Activated CD4-positive, alpha-beta memory T cell treated with anti-CD3 and anti-CD28 coated beads for 36 hours (primary cell): ENCODE measurements at regions not wholly inside any gene's neighbourhood (a gene's known extent, or its start where the extent isn't known, plus 50 kb on each side); places are given as distances from the start of the nearest gene placed in this dataset.

Experiments
- CTCF ChIA-PET: fragments of 350-600 bp; sonication (Branson Sonifier 250); formaldehyde crosslinking; loops from one replicate; lab custom pipeline; 2021; ENCODE audit warnings: antibody characterized with exemption, inconsistent platforms; lab: Charles Lee
- POLR2A ChIA-PET: fragments of 350-600 bp; sonication (Branson Sonifier 250); formaldehyde crosslinking; loops from one replicate; lab custom pipeline; 2021; ENCODE audit warnings: antibody characterized with exemption; lab: Charles Lee
- DNase-seq: peaks from one replicate; pipeline ENCODE4 v3.0.0-alpha.2; 2020
- H3K27ac Mint-ChIP-seq: one replicate; pipeline ENCODE4 v1.8.0; 2021; ENCODE audit warnings: mixed read lengths
- H3K27me3 Mint-ChIP-seq: one replicate; pipeline ENCODE4 v1.8.0; 2021; ENCODE audit warnings: mixed read lengths
- H3K36me3 Mint-ChIP-seq: one replicate; pipeline ENCODE4 v1.8.0; 2021; ENCODE audit warnings: mixed read lengths
- H3K4me1 Mint-ChIP-seq: one replicate; pipeline ENCODE4 v1.8.0; 2021; ENCODE audit warnings: low read depth, mixed read lengths
- H3K4me3 Mint-ChIP-seq: one replicate; pipeline ENCODE4 v1.8.0; 2021; ENCODE audit warnings: mild to moderate bottlenecking, mixed read lengths
- H3K9me3 Mint-ChIP-seq: one replicate; pipeline ENCODE4 v1.8.0; 2021; ENCODE audit warnings: mixed read lengths
- intact Hi-C: fragments of 100-400 bp; cut with micrococcal nuclease; formaldehyde crosslinking; loops from one replicate; pipeline ENCODE4 v1.15.1; 2023

DNA sequence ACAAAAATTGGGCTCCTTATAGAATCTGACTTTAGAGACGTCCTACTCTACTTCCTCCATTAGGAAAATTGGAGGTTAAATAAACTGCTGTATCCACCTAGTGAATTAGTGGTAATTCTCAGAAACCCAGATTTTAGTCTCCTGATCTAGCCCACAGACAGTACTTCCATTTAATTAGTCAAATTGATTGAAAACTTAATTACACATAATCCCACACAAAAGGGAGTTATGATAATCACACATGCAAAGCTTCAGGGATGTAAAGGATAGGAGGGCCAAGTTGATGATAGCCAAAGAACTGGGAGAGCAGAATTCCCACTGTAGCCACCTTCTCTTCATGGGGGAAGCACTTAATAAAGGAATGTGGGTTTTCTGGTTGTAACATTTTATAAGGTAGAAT is 471.9 kb downstream of the TMEM182 start:
- CTCF ChIA-PET = no interaction called here
- H3K27me3 Mint-ChIP-seq = no peaks in the 10 kb centered on the region
- no peak for DNase-seq
- H3K4me3 Mint-ChIP-seq = no peak overlapping the region
- no peak overlapping the region for H3K27ac Mint-ChIP-seq
- intact Hi-C loops = no loop called here
- POLR2A ChIA-PET = no interaction called here
- peaks cover 10% of the 10 kb centered on the region for H3K9me3 Mint-ChIP-seq
- no peaks in the 10 kb centered on the region for H3K36me3 Mint-ChIP-seq
- H3K4me1 Mint-ChIP-seq = no peaks in the 10 kb centered on the region

DNA sequence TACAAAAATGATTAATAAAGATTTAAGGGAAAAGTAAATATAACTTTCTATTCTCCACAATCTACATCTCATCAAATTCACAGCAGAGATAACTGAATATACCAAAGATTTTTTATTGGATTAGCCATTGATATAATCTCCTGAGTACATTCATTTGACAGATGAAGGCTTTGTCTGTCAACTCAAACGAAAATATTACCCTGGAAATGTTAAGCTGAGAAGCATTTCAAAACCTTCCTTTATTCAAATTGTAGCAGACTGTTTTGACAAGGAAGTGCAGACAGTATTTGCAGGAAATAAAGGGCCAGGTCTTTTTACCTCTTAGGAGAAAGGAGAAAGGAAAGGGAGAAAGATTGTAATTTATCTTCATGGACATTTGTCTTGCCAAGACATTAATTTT is 473.5 kb downstream of the TMEM182 start:
- peaks cover 11% of the 10 kb centered on the region for H3K9me3 Mint-ChIP-seq
- ChIA-PET CTCF (no interaction called here), POLR2A (no interaction called here)
- H3K27me3 Mint-ChIP-seq = no peaks in the 10 kb centered on the region
- no peaks in the 10 kb centered on the region for H3K4me1 Mint-ChIP-seq
- no peak overlapping the region for H3K27ac Mint-ChIP-seq
- no peak for DNase-seq
- no peaks in the 10 kb centered on the region for H3K36me3 Mint-ChIP-seq
- no peak overlapping the region for H3K4me3 Mint-ChIP-seq
- intact Hi-C loops = no loop called here

DNA sequence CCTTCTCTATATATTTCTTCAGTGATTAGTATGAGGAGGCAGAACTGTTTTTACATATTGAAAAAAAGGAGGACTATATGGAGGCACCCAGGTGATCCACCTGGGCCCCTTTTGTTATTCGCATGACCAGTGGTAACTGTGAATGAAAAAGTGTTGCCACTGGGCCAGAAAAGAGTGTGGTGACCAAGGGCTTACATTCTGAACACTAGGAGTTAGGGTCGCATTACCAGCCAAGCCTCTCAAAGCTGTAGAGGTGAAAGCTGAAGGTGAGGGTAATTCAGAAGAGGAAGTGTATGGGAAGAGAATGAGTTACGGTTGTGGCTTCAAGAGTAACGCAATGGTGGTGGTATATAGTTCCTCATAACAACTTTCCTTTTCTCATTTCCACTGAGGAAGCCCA is 487.6 kb downstream of the TMEM182 start:
- POLR2A ChIA-PET = no interaction called here
- CTCF ChIA-PET = no interaction called here
- H3K9me3 Mint-ChIP-seq = peaks cover 6% of the 10 kb centered on the region
- no peak overlapping the region for H3K4me3 Mint-ChIP-seq
- DNase-seq = no peak
- H3K36me3 Mint-ChIP-seq = no peaks in the 10 kb centered on the region
- H3K27me3 Mint-ChIP-seq = no peaks in the 10 kb centered on the region
- no peaks in the 10 kb centered on the region for H3K4me1 Mint-ChIP-seq
- no peak overlapping the region for H3K27ac Mint-ChIP-seq
- intact Hi-C loops = no loop called here

DNA sequence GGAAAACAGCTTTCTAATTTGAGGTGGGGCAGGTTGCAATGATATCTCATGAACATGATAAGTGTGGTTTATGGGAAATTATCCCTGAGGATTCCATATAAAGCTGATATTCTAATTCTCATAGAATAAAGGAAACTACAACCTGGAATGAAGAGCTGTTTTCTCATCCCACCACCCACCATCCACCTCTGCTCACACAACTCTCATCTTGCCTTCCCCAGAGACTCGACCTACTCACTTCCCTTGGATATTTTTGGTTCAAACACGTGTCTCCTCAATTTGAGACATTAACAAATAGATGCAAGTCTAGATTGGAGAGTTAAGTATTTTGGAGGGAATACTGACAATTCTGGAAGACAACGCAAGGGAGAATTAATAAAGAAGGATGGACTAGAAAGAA is 490.9 kb downstream of the TMEM182 start:
- ChIA-PET CTCF (no interaction called here), POLR2A (no interaction called here)
- intact Hi-C loops = no loop called here
- H3K36me3 Mint-ChIP-seq = no peaks in the 10 kb centered on the region
- no peak for DNase-seq
- no peaks in the 10 kb centered on the region for H3K4me1 Mint-ChIP-seq
- peaks cover 6% of the 10 kb centered on the region for H3K9me3 Mint-ChIP-seq
- no peaks in the 10 kb centered on the region for H3K27me3 Mint-ChIP-seq
- H3K27ac Mint-ChIP-seq = no peak overlapping the region
- no peak overlapping the region for H3K4me3 Mint-ChIP-seq

DNA sequence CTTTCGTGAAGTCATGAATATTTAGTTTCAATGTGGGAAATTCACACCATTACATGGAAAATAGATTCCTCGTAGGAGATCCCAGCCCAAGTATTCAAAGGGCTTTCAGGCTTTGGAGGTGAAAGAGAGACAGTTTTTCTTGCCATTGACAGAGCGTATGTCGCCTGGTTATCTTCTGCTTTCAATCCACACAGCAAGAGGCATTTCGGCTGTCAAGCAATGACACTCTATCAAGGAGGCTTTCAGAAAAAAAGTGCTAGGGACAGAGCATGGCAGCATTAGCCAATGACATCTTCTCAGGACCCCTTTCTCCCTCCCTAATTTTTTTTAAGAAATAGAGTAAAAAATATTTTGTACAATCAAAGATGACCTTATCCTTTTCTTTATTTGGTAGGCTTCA is 492.8 kb downstream of the TMEM182 start:
- Mint-ChIP-seq H3K4me1 (no peaks in the 10 kb centered on the region), H3K36me3 (no peaks in the 10 kb centered on the region), H3K27ac (no peak overlapping the region), H3K4me3 (no peak overlapping the region), H3K9me3 (peaks cover 6% of the 10 kb centered on the region), H3K27me3 (no peaks in the 10 kb centered on the region)
- ChIA-PET POLR2A (no interaction called here), CTCF (no interaction called here)
- DNase-seq = no peak
- intact Hi-C loops = no loop called here

DNA sequence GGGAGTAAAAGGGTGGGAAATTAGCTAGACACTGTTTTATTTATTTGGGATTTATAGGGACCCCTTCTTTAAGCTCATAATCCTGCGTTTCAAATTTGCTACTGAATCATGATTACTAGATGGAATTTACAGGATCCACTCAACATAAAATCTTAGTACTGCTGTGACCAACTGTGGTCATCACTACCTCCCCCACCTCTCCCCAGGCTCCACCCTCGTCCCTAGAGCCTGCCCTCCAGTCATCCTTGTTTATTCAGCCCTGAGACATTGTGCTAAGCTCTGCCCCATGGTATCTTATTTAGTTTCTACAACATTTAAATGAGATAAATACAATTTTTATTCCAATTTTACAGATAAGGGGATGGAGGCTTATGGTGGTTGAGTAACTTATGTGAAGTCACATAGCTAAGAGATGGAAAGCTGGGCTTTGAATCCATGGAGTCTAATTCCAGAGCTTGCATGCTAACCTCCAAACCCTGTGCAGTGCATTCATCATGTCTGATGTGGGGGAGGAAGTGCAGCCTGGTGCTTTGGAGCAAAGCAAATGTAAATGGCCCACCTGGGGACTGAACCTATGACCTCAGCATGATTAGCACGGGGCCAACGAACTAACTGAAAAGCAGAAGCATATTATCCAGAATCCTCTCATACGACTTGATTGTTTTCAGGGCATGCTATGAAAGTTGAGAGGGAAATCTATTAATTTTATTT is 502.4 kb downstream of the TMEM182 start:
- H3K4me1 Mint-ChIP-seq = no peaks in the 10 kb centered on the region
- no peak overlapping the region for H3K4me3 Mint-ChIP-seq
- H3K27me3 Mint-ChIP-seq = no peaks in the 10 kb centered on the region
- no peak overlapping the region for H3K27ac Mint-ChIP-seq
- intact Hi-C loops = no loop called here
- no peak for DNase-seq
- POLR2A ChIA-PET = no interaction called here
- H3K36me3 Mint-ChIP-seq = no peaks in the 10 kb centered on the region
- peaks cover 22% of the 10 kb centered on the region for H3K9me3 Mint-ChIP-seq
- CTCF ChIA-PET = no interaction called here

DNA sequence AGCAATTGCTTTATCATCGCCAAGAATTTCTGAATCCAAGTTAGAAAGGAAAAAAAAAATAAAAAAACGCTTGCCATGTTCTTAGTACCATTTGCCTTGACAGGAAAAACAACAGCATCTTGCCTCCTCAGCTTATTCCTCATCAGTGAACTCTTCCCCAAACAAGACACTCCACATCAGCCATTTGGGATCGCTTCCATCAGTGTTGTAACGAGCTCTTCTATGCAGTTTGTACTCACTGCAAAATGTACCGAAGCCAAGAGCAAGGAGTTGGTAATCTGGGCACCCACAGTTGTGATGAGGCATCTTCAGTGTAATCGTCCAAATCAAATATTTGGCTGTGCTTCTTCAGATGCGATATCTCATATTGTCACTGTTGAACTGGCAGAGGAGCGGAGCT is 503.7 kb downstream of the TMEM182 start:
- DNase-seq = no peak
- POLR2A ChIA-PET = no interaction called here
- Mint-ChIP-seq H3K4me1 (no peaks in the 10 kb centered on the region), H3K27me3 (no peaks in the 10 kb centered on the region), H3K36me3 (no peaks in the 10 kb centered on the region), H3K27ac (no peak overlapping the region), H3K4me3 (no peak overlapping the region), H3K9me3 (peaks cover 25% of the 10 kb centered on the region)
- intact Hi-C loops = no loop called here
- CTCF ChIA-PET = no interaction called here

DNA sequence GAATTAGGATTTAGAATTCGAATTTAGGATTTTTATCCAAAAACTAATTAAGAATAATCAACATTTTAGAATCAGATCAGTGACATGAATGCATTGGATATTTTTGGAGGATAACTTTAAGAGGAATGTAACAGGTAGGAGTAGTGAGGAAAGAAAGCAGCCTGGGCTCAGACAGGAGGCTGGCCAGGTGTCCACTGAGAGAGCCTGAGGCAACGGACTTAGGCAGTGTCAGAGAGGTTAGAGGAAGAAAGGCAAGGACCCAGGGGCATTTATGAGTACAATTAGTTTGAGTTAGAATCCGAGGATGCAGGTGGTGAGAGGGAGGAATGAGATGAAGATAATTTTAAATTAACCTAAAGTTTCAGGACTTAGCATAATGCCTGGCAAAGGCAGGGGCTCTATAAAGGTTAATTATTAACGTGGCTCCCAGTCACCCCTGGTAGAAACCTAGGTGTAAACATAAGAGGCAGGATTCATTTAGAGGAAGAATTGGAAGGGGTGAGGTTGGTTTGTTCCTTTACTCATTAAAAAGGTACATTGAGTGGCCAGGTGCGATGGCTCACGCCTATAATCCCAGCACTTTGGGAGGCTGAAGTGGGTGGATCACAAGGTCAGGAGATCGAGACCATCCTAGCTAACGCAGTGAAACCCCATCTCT is 507.1 kb downstream of the TMEM182 start:
- H3K9me3 Mint-ChIP-seq = peaks cover 28% of the 10 kb centered on the region
- intact Hi-C loops = no loop called here
- DNase-seq = no peak
- H3K4me1 Mint-ChIP-seq = no peaks in the 10 kb centered on the region
- H3K4me3 Mint-ChIP-seq = no peak overlapping the region
- no peaks in the 10 kb centered on the region for H3K27me3 Mint-ChIP-seq
- ChIA-PET CTCF (no interaction called here), POLR2A (no interaction called here)
- H3K27ac Mint-ChIP-seq = no peak overlapping the region
- no peaks in the 10 kb centered on the region for H3K36me3 Mint-ChIP-seq

DNA sequence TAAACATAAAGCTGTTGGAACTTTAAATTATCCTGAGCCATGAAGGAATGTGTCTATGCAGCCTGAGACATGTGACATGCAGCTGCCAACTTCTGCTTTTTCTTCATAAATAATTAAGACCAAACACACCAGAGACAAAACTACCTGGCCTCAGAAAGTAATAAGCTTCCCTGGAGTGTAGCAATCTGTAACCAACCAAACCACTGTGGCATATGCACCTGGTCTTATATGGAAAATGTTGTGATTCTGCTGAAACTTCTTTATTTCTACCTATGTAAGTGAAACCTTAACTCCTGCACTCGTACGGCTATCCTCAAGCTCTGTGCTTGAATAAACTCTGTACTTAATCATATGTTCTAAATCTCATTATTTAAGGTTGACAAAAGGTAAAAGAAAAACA is 515.0 kb downstream of the TMEM182 start:
- CTCF ChIA-PET = no interaction called here
- POLR2A ChIA-PET = no interaction called here

DNA sequence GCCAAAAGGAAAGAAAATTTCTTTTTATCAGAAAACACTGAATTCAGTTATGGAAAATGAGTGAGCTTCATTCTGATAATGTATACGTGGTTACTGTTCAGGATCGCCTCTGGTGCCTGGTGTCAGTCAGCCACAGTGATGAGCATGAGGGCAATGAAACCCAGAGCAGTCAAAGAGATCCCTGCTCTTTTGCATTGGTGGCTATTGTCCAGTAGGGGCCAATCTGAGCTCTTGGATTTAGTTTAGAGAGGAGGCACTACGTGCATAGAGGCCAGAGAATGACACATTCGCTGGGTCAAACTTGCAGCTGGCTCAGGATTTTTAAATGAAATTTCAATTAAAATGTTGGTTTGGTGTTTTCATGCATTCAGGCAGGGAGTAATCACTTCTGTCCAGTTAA is 522.9 kb downstream of the TMEM182 start:
- H3K9me3 Mint-ChIP-seq = peaks cover 2% of the 10 kb centered on the region
- POLR2A ChIA-PET = no interaction called here
- intact Hi-C loops = no loop called here
- no peaks in the 10 kb centered on the region for H3K36me3 Mint-ChIP-seq
- no peak overlapping the region for H3K27ac Mint-ChIP-seq
- H3K4me1 Mint-ChIP-seq = no peaks in the 10 kb centered on the region
- H3K27me3 Mint-ChIP-seq = no peaks in the 10 kb centered on the region
- CTCF ChIA-PET = no interaction called here
- H3K4me3 Mint-ChIP-seq = no peak overlapping the region
- DNase-seq = no peak

More for the DNA sequence above, 515.0 kb downstream of the TMEM182 start:
- Mint-ChIP-seq H3K4me3 (no peak overlapping the region), H3K27ac (no peak overlapping the region), H3K4me1 (no peaks in the 10 kb centered on the region), H3K9me3 (peaks cover 11% of the 10 kb centered on the region), H3K27me3 (no peaks in the 10 kb centered on the region), H3K36me3 (no peaks in the 10 kb centered on the region)
- DNase-seq = no peak
- intact Hi-C loops = no loop called here

DNA sequence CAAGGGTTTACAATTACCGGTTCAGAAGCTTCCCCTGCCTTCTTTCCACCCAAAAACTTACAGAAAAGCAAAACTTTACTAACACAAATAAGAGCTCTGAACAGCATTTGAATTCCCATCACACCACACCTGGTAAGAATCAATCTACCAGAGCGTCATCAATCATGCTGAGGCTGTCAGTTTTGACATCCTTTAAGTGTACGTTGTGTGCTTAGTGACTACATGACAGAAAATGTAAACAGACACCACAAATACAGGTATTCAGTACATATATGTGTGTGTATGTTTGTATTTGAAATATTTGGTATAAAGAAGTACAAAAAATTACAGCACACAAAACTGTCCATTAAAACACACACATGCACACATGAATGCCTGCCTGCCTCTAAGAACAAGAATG is 523.5 kb downstream of the TMEM182 start:
- POLR2A ChIA-PET = no interaction called here
- DNase-seq = no peak
- no peaks in the 10 kb centered on the region for H3K27me3 Mint-ChIP-seq
- no peaks in the 10 kb centered on the region for H3K4me1 Mint-ChIP-seq
- intact Hi-C loops = no loop called here
- no peak overlapping the region for H3K4me3 Mint-ChIP-seq
- H3K36me3 Mint-ChIP-seq = no peaks in the 10 kb centered on the region
- H3K27ac Mint-ChIP-seq = no peak overlapping the region
- peaks cover 2% of the 10 kb centered on the region for H3K9me3 Mint-ChIP-seq
- CTCF ChIA-PET = no interaction called here

DNA sequence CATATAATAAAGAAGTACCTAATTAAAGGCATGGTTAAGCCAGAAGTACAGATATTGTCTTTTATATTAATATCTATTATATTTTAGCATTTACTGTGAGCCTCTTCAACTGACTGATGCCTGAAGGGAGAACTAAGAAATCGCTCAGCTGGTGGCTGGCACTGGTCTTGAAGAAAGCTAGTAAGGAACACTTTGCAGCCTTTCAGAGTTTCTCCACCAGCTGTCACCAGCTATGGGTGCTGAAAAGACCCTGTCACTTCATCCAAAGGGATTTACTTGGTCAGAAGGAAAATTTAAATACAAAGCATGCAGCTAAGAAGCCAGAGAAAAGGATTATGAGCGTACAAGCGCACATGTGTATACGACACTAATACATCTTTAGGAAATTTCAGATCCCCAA is 525.9 kb downstream of the TMEM182 start:
- no peaks in the 10 kb centered on the region for H3K4me1 Mint-ChIP-seq
- no peaks in the 10 kb centered on the region for H3K27me3 Mint-ChIP-seq
- no peak for DNase-seq
- CTCF ChIA-PET = no interaction called here
- H3K4me3 Mint-ChIP-seq = no peak overlapping the region
- H3K9me3 Mint-ChIP-seq = peaks cover 2% of the 10 kb centered on the region
- intact Hi-C loops = no loop called here
- POLR2A ChIA-PET = no interaction called here
- H3K36me3 Mint-ChIP-seq = no peaks in the 10 kb centered on the region
- no peak overlapping the region for H3K27ac Mint-ChIP-seq

DNA sequence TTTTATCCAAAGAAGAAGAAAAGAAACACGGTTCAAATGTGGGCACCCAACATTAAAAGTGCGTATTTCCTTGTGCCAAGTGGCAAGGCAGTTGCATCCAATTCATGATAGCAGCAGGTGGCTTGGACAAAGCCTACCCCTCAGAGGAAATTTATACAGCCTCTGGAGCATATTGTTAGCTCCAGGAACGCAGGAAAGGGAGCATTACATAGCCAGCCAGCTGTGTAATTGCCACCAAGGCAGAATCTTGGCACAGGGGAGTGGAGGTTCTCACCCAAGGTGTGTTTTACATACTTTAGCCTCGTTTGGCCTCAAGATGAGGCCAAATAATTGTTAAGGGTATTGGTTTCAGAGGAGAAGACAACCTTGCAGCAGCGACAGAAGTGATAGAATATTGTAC is 526.9 kb downstream of the TMEM182 start:
- Mint-ChIP-seq H3K36me3 (no peaks in the 10 kb centered on the region), H3K27me3 (no peaks in the 10 kb centered on the region), H3K27ac (no peak overlapping the region), H3K4me1 (no peaks in the 10 kb centered on the region), H3K9me3 (peaks cover 2% of the 10 kb centered on the region), H3K4me3 (no peak overlapping the region)
- DNase-seq = no peak
- POLR2A ChIA-PET = no interaction called here
- intact Hi-C loops = no loop called here
- CTCF ChIA-PET = no interaction called here
